ENCODE measurements at regions not wholly inside any gene's neighbourhood (a gene's known extent, or its start where the extent isn't known, plus 50 kb on each side); places are given as distances from the start of the nearest gene placed in this dataset.

GRCh38 chr1:42096554-42096953 is 56.7 kb upstream of the GUCA2B start:
- DNase-seq (ENCODE audit: low read depth): no peak

DNA sequence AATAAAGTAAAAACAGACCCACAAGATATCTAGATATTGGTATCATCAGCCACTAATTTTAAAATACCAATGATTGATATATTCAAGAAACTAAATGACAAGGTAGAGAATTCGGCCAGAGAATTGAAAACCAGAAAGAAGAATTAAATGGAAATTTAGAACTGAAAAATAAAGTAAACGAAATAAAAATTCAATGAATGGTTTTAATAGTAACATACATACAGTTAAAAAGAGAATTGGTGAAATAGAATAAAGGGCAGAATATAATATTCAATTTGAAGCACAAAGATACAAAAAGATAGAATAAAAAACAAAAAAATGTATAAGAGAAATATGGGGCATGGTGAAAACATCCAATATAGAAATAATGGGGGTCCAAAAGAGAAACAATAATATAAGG is 64.0 kb upstream of the GUCA2B start:
- no peak for DNase-seq (ENCODE audit: low read depth)

GRCh38 chr1:42086146-42086545 is 67.1 kb upstream of the GUCA2B start:
- DNase-seq (ENCODE audit: low read depth): no peak

DNA sequence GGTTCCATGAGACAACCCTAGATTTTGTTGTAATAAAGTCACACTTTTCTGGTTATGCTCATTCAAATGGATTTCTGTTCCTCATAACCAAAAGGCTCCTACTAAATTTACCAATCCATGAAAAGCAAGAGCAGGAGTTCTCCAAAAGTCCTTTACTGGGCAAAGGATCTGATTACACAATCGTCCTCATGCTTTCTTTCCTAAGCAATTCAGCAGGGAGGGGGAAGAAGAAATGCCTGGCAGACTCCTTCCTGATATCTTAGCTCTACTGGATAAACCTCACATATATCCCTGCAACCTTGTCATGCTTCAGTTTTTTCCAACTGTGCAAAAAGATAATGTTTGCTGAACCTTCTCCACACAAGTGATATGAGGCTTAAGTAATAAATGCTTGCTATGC is 67.6 kb upstream of the GUCA2B start:
- DNase-seq (ENCODE audit: low read depth): no peak

DNA sequence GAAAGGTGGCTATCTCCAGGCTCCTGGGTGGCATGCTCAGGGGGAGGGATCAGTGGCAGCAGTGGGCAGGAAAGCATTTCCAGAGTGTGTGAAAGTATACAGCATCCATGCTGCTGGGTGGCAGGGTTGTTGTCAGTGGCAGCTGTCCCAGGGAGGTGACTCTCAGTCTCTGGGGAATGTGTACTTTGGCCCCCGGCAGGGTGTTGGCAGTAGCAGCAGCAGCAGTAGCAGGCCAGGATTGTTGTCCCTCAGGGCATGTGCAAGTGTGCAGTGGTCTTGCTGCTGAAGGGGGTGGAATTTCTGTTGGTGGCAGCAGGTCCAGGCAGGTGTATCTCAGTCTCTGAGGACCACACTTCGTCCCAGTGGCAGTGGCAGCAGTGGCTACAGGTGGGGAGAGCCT is 71.7 kb upstream of the GUCA2B start:
- DNase-seq (ENCODE audit: low read depth): no peak

GRCh38 chr1:42075179-42075578 is 78.0 kb upstream of the GUCA2B start:
- DNase-seq (ENCODE audit: low read depth): no peak

- no peak for DNase-seq (ENCODE audit: low read depth)
Observed at GRCh38 chr1:42070996-42071395, 82.2 kb upstream of the GUCA2B start.

- no peak for DNase-seq (ENCODE audit: low read depth)
Observed at GRCh38 chr1:42057800-42058199, 95.4 kb upstream of the GUCA2B start.

- no peak for DNase-seq (ENCODE audit: low read depth)
Observed at GRCh38 chr1:42056460-42056859, 96.8 kb upstream of the GUCA2B start.

DNA sequence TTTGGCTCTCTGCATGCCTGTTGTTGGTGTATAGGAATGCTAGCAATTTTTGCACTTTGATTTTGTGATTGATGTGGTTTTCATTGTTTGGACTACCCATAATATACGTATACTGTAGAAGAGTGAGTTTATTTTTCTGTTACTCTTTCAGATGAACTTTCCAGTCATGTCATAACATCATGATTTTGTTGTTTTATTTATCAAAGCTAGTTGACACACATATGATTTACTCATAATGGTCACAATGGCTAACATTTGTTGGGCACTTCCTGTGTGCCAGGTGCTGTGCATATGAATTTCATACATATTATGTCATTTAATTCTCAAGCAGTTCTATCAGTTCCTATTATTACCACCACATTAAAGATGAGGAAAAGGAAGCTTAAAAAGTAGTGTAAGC is 98.1 kb upstream of the GUCA2B start:
- no peak for DNase-seq (ENCODE audit: low read depth)

- no peak for DNase-seq (ENCODE audit: low read depth)
Observed at GRCh38 chr1:42052072-42052699, 101.0 kb upstream of the GUCA2B start.

DNA sequence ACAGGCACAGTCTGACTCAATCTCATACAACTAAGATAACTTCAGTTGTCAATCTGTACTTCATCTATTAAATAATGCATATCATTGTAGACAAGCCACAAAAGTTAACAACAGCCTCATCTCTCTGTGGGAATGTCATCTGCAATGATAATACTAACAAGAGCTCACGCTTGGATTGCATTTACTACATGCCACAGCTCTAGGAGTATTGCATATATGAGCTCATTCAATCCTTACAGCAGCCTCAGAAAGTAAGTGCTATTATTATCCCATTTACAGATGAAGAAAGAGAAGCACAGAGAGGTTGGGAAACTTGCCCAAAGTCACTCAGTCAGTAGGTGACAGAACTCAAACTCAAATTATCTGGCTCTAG is 105.7 kb upstream of the GUCA2B start:
- DNase-seq (ENCODE audit: low read depth): no peak

- DNase-seq (ENCODE audit: low read depth): no peak
Observed at GRCh38 chr1:42046761-42047507, 106.3 kb upstream of the GUCA2B start.

GRCh38 chr1:42044346-42044745 is 108.9 kb upstream of the GUCA2B start:
- DNase-seq (ENCODE audit: low read depth): no peak

- no peak for DNase-seq (ENCODE audit: low read depth)
Observed at GRCh38 chr1:42043811-42044210, 109.4 kb upstream of the GUCA2B start.

DNA sequence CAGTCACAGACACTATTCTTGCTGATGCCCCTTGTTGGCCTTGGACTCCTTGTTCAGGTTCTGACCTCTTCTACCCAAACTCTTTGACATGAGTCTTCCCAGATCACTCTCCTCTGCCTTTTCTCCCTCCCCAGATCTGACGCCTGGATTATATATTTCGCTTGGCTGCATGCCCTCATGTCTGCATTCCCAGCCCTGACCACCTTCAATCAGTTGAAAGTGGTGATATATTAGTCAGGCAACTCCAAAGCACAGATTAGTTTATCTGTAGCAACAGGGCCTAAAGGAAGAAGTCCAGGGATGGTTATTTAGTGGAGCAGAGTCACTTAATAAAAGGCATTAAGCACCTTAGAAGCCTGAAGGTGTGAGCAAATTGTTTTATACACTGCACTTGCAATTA is 110.0 kb upstream of the GUCA2B start:
- no peak for DNase-seq (ENCODE audit: low read depth)

DNA sequence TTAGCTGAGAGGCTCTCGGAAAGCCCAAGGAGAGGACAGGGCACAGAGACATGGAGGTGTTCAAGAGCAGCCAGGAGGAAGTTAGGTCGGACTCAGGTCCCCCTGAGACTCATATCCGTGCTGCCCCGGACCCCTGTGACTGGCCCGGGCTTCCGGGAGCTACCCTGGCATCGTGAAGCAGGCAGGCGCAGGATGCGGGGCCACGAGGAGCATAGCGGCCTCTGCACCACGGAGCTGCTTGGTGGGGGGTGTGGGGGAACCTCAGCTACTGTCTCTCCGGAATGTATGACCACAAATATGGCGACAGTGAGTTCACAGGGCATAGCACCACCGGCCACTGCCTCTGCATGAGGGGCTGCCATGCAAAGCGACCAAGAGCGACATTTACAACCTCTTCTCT is 112.2 kb upstream of the GUCA2B start:
- DNase-seq (ENCODE audit: low read depth): no peak

DNA sequence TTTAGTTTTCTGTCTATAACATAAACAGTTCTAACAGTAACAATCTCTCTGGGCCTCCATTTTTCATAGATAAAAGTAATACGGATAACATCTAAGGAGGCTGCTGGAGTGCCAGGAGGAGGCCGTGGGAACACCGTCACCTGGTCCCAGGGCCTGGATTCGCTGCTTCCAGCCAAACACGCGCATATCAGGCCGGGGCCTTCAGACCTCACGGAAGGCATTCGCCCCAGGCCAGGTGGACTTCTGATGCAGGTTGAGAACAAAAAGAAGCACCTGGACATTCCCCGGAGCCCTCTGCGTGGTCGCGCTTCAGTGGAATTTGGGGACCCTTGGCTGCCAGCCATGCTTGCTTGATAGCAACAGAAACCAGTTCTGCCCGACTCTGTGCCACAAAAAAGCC is 113.1 kb upstream of the GUCA2B start:
- DNase-seq (ENCODE audit: low read depth): no peak

- no peak for DNase-seq (ENCODE audit: low read depth)
Observed at GRCh38 chr1:42038261-42038660, 114.9 kb upstream of the GUCA2B start.

DNA sequence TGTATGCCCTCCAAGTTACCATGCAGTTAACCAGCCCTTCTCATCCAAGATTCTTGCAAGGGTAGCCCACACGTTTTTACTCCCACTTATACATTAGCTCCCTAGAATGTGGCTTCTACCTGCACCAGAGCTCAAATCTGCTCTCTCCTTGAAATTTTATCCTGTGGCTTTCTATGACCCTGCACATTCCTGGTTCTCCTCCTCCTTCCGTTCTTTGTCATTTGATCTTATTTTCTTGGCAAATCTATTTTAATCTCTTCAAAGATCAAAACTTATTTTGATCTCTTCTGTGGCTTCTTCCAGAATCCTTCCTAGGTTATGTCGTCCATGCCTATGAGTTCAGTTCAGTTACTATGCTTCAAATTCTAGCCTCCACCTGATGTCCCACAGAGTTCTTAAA is 115.6 kb upstream of the GUCA2B start:
- DNase-seq (ENCODE audit: low read depth): no peak

DNA sequence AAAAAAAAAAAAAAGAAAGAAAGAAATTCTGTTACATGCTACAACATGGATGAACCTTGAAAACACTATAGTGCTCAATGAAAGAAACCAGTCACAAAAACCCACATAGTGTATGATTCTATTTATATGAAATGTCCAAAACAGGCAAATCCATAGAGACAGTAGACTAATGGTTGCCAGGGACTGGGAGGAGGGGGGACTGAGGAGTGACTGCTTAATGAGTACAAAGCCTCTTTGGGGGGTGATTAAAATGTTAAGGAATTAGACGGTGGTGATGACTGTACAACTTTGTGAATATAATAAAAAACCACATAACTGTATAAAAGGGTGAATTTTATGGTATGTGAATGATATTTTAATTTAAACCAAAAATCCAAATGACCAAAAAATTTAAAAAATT is 116.0 kb upstream of the GUCA2B start:
- DNase-seq (ENCODE audit: low read depth): no peak

DNA sequence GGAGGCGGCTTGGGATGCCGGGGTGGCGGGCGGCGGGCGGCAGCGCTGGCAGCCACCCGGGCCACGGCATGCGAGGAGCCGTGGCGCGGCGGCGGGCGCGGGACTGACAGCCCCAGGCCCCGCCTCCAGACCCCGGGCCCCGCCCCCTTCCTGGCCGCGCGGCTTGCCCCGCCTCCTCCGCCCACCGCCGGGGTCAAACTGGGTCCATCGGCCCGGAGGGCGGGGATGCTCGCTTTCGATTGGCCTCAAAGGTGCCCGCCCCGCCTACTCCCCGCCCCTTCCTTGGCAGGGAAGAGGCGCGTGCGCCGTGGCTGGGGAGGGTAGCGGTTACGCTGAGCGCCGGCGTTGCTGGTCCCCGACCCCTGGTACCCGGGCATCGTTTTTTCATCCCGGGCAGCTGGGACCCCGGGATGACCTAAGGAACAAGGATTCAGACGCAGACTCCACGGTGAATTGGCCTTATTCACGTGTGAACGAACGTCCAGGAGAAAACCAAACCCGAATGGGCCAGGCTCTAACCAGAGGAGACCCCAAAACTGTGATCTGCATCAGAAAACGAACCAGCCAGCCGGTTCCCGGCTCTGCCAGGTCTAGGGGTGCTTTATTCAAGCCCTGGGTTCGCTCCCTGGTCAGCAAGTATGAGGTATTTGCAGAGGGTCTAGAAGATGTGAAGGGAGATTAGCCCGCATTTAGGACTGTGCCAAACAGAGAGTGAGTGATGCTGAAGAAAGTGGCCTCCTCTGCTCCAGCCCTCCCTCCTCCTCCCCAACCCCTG is 117.2 kb upstream of the GUCA2B start:
- peak; percentile 23 for DNase-seq (ENCODE audit: low read depth)

DNA sequence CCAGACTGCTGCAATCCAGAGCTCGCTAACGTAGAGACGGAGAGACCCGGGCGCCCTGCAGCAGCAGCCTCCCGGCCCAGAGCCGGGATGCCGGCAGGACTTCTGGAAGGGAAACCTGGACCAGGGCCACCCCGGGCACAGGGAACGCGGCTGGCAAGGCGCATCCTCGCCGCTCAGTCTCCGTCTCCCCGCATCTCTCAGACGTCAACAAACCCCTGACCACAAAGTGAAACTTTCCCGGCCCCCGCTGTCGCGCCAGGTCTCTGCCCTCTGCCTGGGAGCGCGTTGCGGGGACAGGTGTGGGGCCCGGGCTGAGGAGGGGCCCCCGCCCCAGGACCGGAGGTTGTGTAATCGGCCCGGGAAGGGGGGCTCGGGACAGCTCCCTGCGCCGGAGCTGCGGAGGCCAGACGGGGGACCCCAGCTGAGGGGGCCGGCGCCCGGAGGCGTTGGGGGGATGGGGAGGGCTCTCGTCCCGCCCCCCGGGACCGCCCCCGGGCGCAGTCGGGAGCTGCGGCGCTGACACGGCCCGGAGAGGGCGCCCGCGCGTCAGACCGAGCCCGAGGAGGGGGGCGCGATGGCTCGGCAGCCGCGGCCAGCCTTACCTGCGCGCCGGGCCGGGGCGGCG is 116.6 kb upstream of the HIVEP3 start:
- DNase-seq (ENCODE audit: low read depth): no peak

Data from GM04503 (cell line).